Subcutaneous abdominal adipose tissue (tissue), 5 donors: ENCODE measurements at regions not wholly inside any gene's neighbourhood (a gene's known extent, or its start where the extent isn't known, plus 50 kb on each side); places are given as distances from the start of the nearest gene placed in this dataset.

Experiments
- H3K27ac ChIP-seq: one replicate; pipeline ENCODE4 v1.7.0; 2013; ENCODE audit warnings: low read depth, mild to moderate bottlenecking, inconsistent platforms, low read length, moderate library complexity
- H3K27me3 ChIP-seq, 5 donors: one replicate each; pipeline ENCODE4 v1.7.0; 2013; ENCODE audit warnings: low read length in 5 of 5, inconsistent platforms in 1 of 5; ENCODE audit not compliant: control insufficient read depth in 5 of 5, insufficient read depth in 4 of 5
- H3K36me3 ChIP-seq, 5 donors: one replicate each; pipeline ENCODE4 v1.7.0; 2013; ENCODE audit warnings: low read length in 5 of 5; ENCODE audit not compliant: control insufficient read depth in 5 of 5, insufficient read depth in 5 of 5
- H3K4me1 ChIP-seq, 5 donors: one replicate each; pipeline ENCODE4 v1.7.0; 2013; ENCODE audit warnings: low read length in 5 of 5, mild to moderate bottlenecking in 3 of 5, moderate library complexity in 1 of 5; ENCODE audit not compliant: control insufficient read depth in 5 of 5, insufficient read depth in 5 of 5
- H3K4me3 ChIP-seq, 5 donors: one replicate each; pipeline ENCODE4 v1.7.0; 2013; ENCODE audit warnings: low read length in 5 of 5, low read depth in 1 of 5
- H3K9ac ChIP-seq, 5 donors: one replicate each; pipeline ENCODE4 v1.7.0; 2013; ENCODE audit warnings: low read length in 5 of 5, mild to moderate bottlenecking in 4 of 5, moderate library complexity in 3 of 5
- H3K9me3 ChIP-seq, 5 donors: one replicate each; pipeline ENCODE4 v1.7.0; 2013; ENCODE audit warnings: low read length in 5 of 5; ENCODE audit not compliant: control insufficient read depth in 5 of 5
- donor health status: healthy.
- donor health status: healthy.
- donor health status: healthy.
- donor health status: healthy.
- donor health status: healthy.

DNA sequence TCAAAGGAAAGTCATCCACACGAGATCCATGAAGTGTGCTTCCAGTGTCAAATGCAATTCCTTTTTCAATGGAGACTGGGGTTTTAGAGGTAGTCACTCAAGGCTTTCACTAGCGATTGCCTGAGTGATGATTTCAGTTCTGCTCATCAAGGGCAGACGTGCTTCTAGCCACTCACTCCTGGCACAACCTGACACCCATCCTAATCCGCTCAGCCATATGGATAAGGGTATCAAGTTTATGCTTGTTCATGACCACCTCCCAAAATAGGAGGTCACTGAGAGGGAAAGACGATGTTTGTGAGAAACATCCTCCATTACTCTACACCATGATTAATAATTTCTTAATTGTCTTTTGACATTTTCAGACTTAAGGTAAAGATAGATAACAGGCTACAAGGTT, 91.3 kb upstream of the HEY2 start:
- no peaks in the 10 kb centered on the region for H3K9me3 ChIP-seq
- no peaks in the 10 kb centered on the region for H3K36me3 ChIP-seq
- H3K27ac ChIP-seq: no peak overlapping the region
- no peaks in the 10 kb centered on the region for H3K27me3 ChIP-seq
- no peaks in the 10 kb centered on the region for H3K4me1 ChIP-seq
- H3K4me3 ChIP-seq: no peak overlapping the region
- H3K9ac ChIP-seq: no peak overlapping the region

DNA sequence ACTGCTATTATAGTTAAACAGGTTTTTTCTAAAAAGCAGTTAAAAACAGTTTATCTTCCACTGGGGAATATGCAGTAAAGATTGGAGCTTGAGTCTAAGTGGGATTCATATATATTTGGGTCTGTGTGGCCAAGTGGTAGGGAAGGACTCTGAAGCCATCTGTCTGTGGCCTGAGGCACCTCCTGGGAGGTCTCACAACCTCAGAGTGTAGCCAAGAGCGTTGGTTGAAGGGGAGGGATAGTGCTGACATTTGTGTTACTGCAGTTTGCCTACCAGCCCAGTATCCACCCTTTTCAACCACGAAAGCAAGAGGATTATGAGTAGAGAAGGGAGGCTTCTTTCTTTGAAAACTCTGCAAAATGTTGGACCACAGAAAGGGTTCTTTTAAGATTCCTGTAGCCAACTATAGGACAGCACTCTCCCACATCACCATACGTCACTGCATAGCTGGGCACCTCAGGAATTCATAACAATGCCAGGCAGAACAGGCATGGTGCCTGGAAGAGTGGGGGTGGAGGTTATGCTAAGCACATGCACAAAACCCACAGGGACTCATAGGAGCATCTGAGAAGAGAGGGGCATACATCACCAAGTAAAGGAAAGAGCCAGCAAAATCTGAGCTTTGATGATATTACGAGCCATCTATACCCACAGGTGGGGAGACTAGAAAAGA, 90.5 kb upstream of the HEY2 start:
- H3K27ac ChIP-seq: no peak overlapping the region
- no peaks in the 10 kb centered on the region for H3K4me1 ChIP-seq
- no peaks in the 10 kb centered on the region for H3K27me3 ChIP-seq
- H3K9ac ChIP-seq: no peak overlapping the region
- H3K36me3 ChIP-seq: no peaks in the 10 kb centered on the region
- H3K9me3 ChIP-seq: no peaks in the 10 kb centered on the region
- no peak overlapping the region for H3K4me3 ChIP-seq

DNA sequence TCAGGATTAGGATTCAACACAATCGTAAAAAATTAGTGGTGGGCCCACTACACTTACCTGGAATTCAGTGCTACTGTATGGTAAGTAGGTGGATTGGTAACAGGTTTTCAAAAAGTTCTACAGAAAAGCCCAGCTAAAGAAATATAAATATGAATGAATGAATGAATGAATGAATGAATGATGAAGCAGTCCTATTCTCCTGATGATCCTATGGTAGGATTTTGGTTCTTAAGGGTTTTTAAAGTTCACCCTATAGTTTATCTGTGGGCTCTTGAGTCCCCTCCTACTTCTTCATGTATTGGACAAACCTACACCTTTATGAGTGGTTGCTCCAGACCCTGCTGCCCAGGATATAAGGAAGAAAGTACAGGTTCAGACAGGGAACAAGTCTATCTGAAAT, 89.5 kb upstream of the HEY2 start:
- no peaks in the 10 kb centered on the region for H3K36me3 ChIP-seq
- no peak overlapping the region for H3K4me3 ChIP-seq
- H3K27ac ChIP-seq: no peak overlapping the region
- no peak overlapping the region for H3K9ac ChIP-seq
- H3K27me3 ChIP-seq: no peaks in the 10 kb centered on the region
- H3K4me1 ChIP-seq: no peaks in the 10 kb centered on the region
- no peaks in the 10 kb centered on the region for H3K9me3 ChIP-seq

DNA sequence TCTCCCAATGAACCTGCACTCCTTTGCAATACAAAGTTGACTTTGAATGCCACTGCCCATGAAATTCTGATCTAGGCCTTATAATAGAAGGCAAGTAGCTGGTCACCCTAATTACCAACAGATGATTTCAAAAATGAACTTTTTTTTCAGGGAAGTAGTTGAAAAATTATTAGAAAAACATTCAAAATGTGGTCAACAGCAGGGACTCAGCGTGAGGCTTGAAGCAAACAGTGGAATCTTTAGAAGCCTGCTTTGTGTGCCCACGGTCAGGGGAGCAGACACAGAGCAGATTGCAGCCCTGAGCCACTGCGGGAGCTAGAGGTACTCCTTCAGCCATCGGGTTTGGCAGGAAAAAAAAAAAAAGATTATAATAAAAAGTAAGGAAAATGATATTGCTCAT, 87.1 kb upstream of the HEY2 start:
- Histone ChIP-seq H3K9me3 (no peaks in the 10 kb centered on the region), H3K27me3 (no peaks in the 10 kb centered on the region), H3K4me1 (no peaks in the 10 kb centered on the region), H3K27ac (no peak overlapping the region), H3K9ac (no peak overlapping the region), H3K4me3 (no peak overlapping the region), H3K36me3 (no peaks in the 10 kb centered on the region)

DNA sequence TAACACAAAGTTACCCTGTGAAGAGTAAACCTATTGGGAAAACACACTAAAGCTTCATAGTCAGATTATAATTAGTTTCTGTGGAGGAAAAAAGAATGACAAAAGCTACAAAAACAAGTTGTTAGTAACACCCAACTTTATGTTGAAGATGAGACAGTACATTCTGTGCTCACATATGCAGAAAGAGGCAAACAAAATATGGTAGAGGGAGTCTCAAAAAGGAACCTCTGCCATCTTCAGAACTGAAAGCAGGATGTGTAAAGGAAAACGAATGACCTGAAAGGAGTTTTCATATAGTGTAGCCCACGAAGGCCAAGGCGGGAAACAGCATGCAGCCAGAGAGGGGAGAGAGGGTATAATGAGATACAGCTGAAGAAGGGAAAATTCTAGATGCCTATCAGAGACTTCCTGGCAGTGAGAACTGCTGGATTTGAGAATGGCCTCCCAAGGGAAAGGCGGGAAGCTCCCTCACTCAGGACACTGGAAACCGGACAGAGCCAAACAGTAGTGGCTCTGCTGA, 84.1 kb upstream of the HEY2 start:
- H3K27me3 ChIP-seq: peaks cover 0 to 3% (median 0%) of the 10 kb centered on the region in 5 donors
- no peak overlapping the region for H3K4me3 ChIP-seq
- no peak overlapping the region for H3K27ac ChIP-seq
- no peaks in the 10 kb centered on the region for H3K4me1 ChIP-seq
- no peak overlapping the region for H3K9ac ChIP-seq
- H3K9me3 ChIP-seq: no peaks in the 10 kb centered on the region
- H3K36me3 ChIP-seq: no peaks in the 10 kb centered on the region

DNA sequence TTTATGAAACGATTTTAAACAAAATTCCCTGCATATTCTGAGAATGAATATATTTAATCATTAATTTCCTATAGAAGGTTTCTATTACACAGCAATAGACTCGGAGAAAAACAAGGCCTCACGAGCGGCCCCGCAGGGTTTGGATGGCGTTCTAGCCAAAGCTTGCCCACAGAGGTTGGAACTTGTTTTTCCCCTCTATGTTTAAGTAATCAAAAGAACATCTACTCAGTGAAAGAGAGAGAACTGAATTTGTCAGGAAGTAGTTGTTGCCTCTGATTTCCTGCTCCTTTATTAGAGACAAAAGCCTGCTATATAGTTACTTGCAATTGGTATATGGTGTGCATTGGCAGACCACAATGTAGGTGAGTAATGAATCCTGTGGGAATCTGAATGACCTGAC, 82.1 kb upstream of the HEY2 start:
- Histone ChIP-seq H3K4me1 (no peaks in the 10 kb centered on the region), H3K9ac (no peak overlapping the region), H3K27ac (no peak overlapping the region), H3K9me3 (no peaks in the 10 kb centered on the region), H3K4me3 (no peak overlapping the region), H3K36me3 (no peaks in the 10 kb centered on the region), H3K27me3 (peaks cover 0 to 7% (median 0%) of the 10 kb centered on the region in 5 donors)

DNA sequence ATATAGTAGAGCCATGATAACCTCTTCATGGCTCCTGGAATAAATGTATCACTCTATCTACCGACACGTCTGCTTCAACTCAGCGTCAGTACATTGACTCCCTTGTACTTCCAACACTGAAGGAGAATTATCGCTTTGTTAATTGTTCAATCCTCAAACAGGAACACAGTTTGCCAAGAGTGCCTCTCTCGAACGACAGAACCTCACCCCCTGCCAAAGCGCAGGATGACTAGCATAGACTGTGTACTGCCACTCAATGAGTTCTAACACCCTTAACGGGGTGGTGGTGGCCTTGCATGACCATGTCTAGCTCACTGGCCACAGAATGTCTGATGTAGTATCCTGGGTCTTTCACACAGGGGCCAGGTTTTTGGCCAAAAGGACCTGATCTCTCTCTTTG, 81.4 kb upstream of the HEY2 start:
- no peak overlapping the region for H3K4me3 ChIP-seq
- H3K27me3 ChIP-seq: peaks cover 0 to 7% (median 0%) of the 10 kb centered on the region in 5 donors
- no peak overlapping the region for H3K9ac ChIP-seq
- no peak overlapping the region for H3K27ac ChIP-seq
- H3K4me1 ChIP-seq: no peaks in the 10 kb centered on the region
- H3K36me3 ChIP-seq: no peaks in the 10 kb centered on the region
- no peaks in the 10 kb centered on the region for H3K9me3 ChIP-seq

DNA sequence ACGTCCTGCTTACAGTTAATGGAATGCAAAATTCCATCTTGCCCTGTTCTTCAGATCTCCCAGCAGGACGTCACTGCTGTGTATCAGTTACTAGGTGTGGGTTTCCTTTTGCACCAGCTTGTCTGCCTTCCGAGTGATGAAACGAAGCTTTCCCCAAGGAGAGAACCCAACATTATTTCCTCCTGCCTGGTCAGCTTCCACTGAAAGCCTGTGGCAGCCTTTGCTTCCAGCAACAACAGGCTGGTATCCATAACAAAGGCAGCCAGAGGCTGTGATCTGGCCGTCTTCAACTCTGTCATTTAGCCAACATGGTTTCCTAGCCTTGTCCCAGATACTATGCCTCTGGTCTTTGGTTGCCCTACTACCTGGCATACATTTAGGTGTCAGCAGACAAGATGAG, 78.9 kb upstream of the HEY2 start:
- Histone ChIP-seq H3K9me3 (no peaks in the 10 kb centered on the region), H3K4me1 (no peaks in the 10 kb centered on the region), H3K27ac (no peak overlapping the region), H3K27me3 (peaks cover 0 to 7% (median 0%) of the 10 kb centered on the region in 5 donors), H3K4me3 (no peak overlapping the region), H3K36me3 (no peaks in the 10 kb centered on the region), H3K9ac (no peak overlapping the region)

DNA sequence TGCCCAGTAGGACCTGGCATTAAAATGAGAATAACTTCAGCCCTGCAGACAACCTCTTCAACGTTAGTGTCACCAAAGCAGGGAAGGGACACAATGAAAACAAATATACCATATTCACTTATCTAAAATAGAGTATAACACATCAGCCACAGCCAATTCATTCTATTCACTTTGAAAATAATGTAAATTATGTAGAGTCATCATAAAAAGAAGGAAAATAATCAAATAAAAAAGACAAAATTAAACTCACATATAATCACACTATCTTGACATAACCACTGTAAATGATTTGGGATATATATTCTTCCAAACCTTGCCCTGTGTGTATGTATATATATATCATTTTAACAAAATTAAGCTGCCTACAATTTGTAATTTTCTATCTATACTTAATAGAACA, 78.1 kb upstream of the HEY2 start:
- Histone ChIP-seq H3K36me3 (no peaks in the 10 kb centered on the region), H3K4me1 (no peaks in the 10 kb centered on the region), H3K4me3 (no peak overlapping the region), H3K27ac (no peak overlapping the region), H3K9ac (no peak overlapping the region), H3K27me3 (peaks cover 0 to 7% (median 0%) of the 10 kb centered on the region in 5 donors), H3K9me3 (no peaks in the 10 kb centered on the region)

DNA sequence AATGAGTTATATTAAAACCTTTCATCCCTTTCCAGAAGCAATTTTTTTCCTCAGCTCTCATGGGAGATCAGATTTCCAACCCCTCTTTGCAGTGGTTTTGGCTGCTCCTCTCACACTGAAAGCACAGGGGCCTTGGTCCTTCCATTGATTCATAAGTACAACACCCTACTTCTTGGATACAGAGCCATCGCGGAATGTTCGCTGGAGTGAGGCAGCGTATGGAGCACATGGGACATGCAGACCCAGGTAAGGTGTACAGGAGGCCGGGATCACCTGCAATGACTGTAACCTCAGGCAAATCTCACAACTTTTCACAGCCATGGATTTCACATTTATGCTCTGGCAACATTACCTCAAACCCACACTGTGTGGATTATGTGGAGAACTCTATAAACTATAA, 75.2 kb upstream of the HEY2 start:
- H3K9me3 ChIP-seq: no peaks in the 10 kb centered on the region
- no peak overlapping the region for H3K27ac ChIP-seq

More for the DNA sequence above, 75.2 kb upstream of the HEY2 start:
- Histone ChIP-seq H3K27me3 (peaks cover 0 to 7% (median 0%) of the 10 kb centered on the region in 5 donors), H3K4me1 (no peaks in the 10 kb centered on the region), H3K4me3 (no peak overlapping the region), H3K9ac (no peak overlapping the region), H3K36me3 (no peaks in the 10 kb centered on the region)
